ENCODE measurements at regions not wholly inside any gene's neighbourhood (a gene's known extent, or its start where the extent isn't known, plus 50 kb on each side); places are given as distances from the start of the nearest gene placed in this dataset.

- 36% methylated on average over 3 of the region's 3 CpGs for WGBS
- no peak for DNase-seq
- Histone ChIP-seq H3K4me3 (ENCODE audit: low read length) (no peak overlapping the region), H3K27ac (ENCODE audit: low read length) (no peak overlapping the region), H3K9me3 (ENCODE audit: control insufficient read depth, low read length) (no peaks in the 10 kb centered on the region), H3K27me3 (ENCODE audit: control insufficient read depth, insufficient read depth) (no peaks in the 10 kb centered on the region), H3K4me1 (ENCODE audit: control insufficient read depth, insufficient read depth, low read length) (no peaks in the 10 kb centered on the region)
- intact Hi-C loops (cut with DNase I), result no loop called here
- no peak for ATAC-seq
These were observed 235.1 kb upstream of the PWP1 start for GRCh38 chr12:107450541-107450940.

- 85% methylated on average over 7 of the region's 7 CpGs for WGBS
These were observed 234.4 kb upstream of the PWP1 start for GRCh38 chr12:107451246-107451645.

GRCh38 chr12:107454109-107454830 is 231.3 kb upstream of the PWP1 start:
- Histone ChIP-seq H3K27ac (ENCODE audit: low read length) (no peak overlapping the region), H3K27me3 (ENCODE audit: control insufficient read depth, insufficient read depth) (no peaks in the 10 kb centered on the region), H3K9me3 (ENCODE audit: control insufficient read depth, low read length) (no peaks in the 10 kb centered on the region), H3K4me1 (ENCODE audit: control insufficient read depth, insufficient read depth, low read length) (no peaks in the 10 kb centered on the region), H3K4me3 (ENCODE audit: low read length) (no peak overlapping the region)
- intact Hi-C loops (cut with DNase I), result no loop called here
- no peak for ATAC-seq
- 65% methylated on average over 4 of the region's 4 CpGs for WGBS
- DNase-seq, result no peak

More at GRCh38 chr12:107451246-107451645, 234.4 kb upstream of the PWP1 start:
- ATAC-seq, result no peak
- Histone ChIP-seq H3K4me3 (ENCODE audit: low read length) (no peak overlapping the region), H3K27me3 (ENCODE audit: control insufficient read depth, insufficient read depth) (no peaks in the 10 kb centered on the region), H3K27ac (ENCODE audit: low read length) (no peak overlapping the region), H3K4me1 (ENCODE audit: control insufficient read depth, insufficient read depth, low read length) (no peaks in the 10 kb centered on the region), H3K9me3 (ENCODE audit: control insufficient read depth, low read length) (no peaks in the 10 kb centered on the region)
- DNase-seq, result no peak
- intact Hi-C loops (cut with DNase I), result no loop called here

GRCh38 chr12:107457362-107457935 is 228.2 kb upstream of the PWP1 start:
- ATAC-seq (no peak), DNase-seq (no peak)
- intact Hi-C loops (cut with DNase I), result no loop called here
- Histone ChIP-seq H3K27me3 (ENCODE audit: control insufficient read depth, insufficient read depth) (no peaks in the 10 kb centered on the region), H3K4me1 (ENCODE audit: control insufficient read depth, insufficient read depth, low read length) (no peaks in the 10 kb centered on the region), H3K4me3 (ENCODE audit: low read length) (no peak overlapping the region), H3K9me3 (ENCODE audit: control insufficient read depth, low read length) (no peaks in the 10 kb centered on the region), H3K27ac (ENCODE audit: low read length) (no peak overlapping the region)
- 91% methylated on average over 11 of the region's 11 CpGs for WGBS

- 55% methylated on average over 2 of the region's 2 CpGs for WGBS
- DNase-seq (no peak), ATAC-seq (no peak)
- Histone ChIP-seq H3K9me3 (ENCODE audit: control insufficient read depth, low read length) (no peaks in the 10 kb centered on the region), H3K27me3 (ENCODE audit: control insufficient read depth, insufficient read depth) (no peaks in the 10 kb centered on the region), H3K4me3 (ENCODE audit: low read length) (no peak overlapping the region), H3K27ac (ENCODE audit: low read length) (no peak overlapping the region), H3K4me1 (ENCODE audit: control insufficient read depth, insufficient read depth, low read length) (no peaks in the 10 kb centered on the region)
- intact Hi-C loops (cut with DNase I), result no loop called here
These were observed 227.4 kb upstream of the PWP1 start for GRCh38 chr12:107458163-107458562.

GRCh38 chr12:107458990-107459389 is 226.6 kb upstream of the PWP1 start:
- no peaks in the 10 kb centered on the region for H3K9me3 ChIP-seq (ENCODE audit: control insufficient read depth, low read length)
- intact Hi-C loops (cut with DNase I), result no loop called here
- 95% methylated on average over 2 of the region's 2 CpGs for WGBS
- no peak for ATAC-seq
- H3K4me3 ChIP-seq (ENCODE audit: low read length), result no peak overlapping the region
- no peak overlapping the region for H3K27ac ChIP-seq (ENCODE audit: low read length)
- no peaks in the 10 kb centered on the region for H3K27me3 ChIP-seq (ENCODE audit: control insufficient read depth, insufficient read depth)
- no peaks in the 10 kb centered on the region for H3K4me1 ChIP-seq (ENCODE audit: control insufficient read depth, insufficient read depth, low read length)
- DNase-seq, result no peak

- intact Hi-C loops (cut with DNase I), result no loop called here
- Histone ChIP-seq H3K4me3 (ENCODE audit: low read length) (no peak overlapping the region), H3K4me1 (ENCODE audit: control insufficient read depth, insufficient read depth, low read length) (no peaks in the 10 kb centered on the region), H3K9me3 (ENCODE audit: control insufficient read depth, low read length) (no peaks in the 10 kb centered on the region), H3K27me3 (ENCODE audit: control insufficient read depth, insufficient read depth) (no peaks in the 10 kb centered on the region), H3K27ac (ENCODE audit: low read length) (no peak overlapping the region)
- no peak for DNase-seq
- no peak for ATAC-seq
- 69% methylated on average over 7 of the region's 7 CpGs for WGBS
These were observed 226.0 kb upstream of the PWP1 start for GRCh38 chr12:107459641-107460040.

GRCh38 chr12:107461222-107461975 is 224.2 kb upstream of the PWP1 start:
- Histone ChIP-seq H3K9me3 (ENCODE audit: control insufficient read depth, low read length) (no peaks in the 10 kb centered on the region), H3K4me3 (ENCODE audit: low read length) (no peak overlapping the region), H3K27me3 (ENCODE audit: control insufficient read depth, insufficient read depth) (no peaks in the 10 kb centered on the region), H3K27ac (ENCODE audit: low read length) (no peak overlapping the region), H3K4me1 (ENCODE audit: control insufficient read depth, insufficient read depth, low read length) (no peaks in the 10 kb centered on the region)
- DNase-seq, result no peak
- no peak for ATAC-seq
- WGBS, result 44% methylated on average over 6 of the region's 6 CpGs
- intact Hi-C loops (cut with DNase I), result no loop called here

GRCh38 chr12:107462428-107463332 is 222.9 kb upstream of the PWP1 start:
- H3K27me3 ChIP-seq (ENCODE audit: control insufficient read depth, insufficient read depth), result no peaks in the 10 kb centered on the region
- WGBS, result 96% methylated on average over 4 of the region's 4 CpGs
- ATAC-seq, result no peak

GRCh38 chr12:107464644-107465043 is 221.0 kb upstream of the PWP1 start:
- Histone ChIP-seq H3K4me3 (ENCODE audit: low read length) (no peak overlapping the region), H3K27ac (ENCODE audit: low read length) (no peak overlapping the region), H3K9me3 (ENCODE audit: control insufficient read depth, low read length) (no peaks in the 10 kb centered on the region), H3K27me3 (ENCODE audit: control insufficient read depth, insufficient read depth) (no peaks in the 10 kb centered on the region), H3K4me1 (ENCODE audit: control insufficient read depth, insufficient read depth, low read length) (no peaks in the 10 kb centered on the region)
- WGBS, result 86% methylated on average over 1 of the region's 1 CpG
- intact Hi-C loops (cut with DNase I), result no loop called here
- DNase-seq (no peak), ATAC-seq (no peak)

More at GRCh38 chr12:107462428-107463332, 222.9 kb upstream of the PWP1 start:
- Histone ChIP-seq H3K27ac (ENCODE audit: low read length) (no peak overlapping the region), H3K4me1 (ENCODE audit: control insufficient read depth, insufficient read depth, low read length) (no peaks in the 10 kb centered on the region), H3K9me3 (ENCODE audit: control insufficient read depth, low read length) (no peaks in the 10 kb centered on the region), H3K4me3 (ENCODE audit: low read length) (no peak overlapping the region)
- intact Hi-C loops (cut with DNase I), result no loop called here
- no peak for DNase-seq
